HEK293T (cell line): ENCODE measurements at regions not wholly inside any gene's neighbourhood (a gene's known extent, or its start where the extent isn't known, plus 50 kb on each side); places are given as distances from the start of the nearest gene placed in this dataset.

Experiments
- FOXK2 ChIP-seq: fragments of 450-650 bp; IDR thresholded peaks from 2 replicates; pipeline ENCODE4 v1.6.1; 2016; ENCODE audit warnings: mild to moderate bottlenecking
- FOXM1 ChIP-seq: fragments of 450-650 bp; IDR thresholded peaks from 2 replicates; pipeline ENCODE4 v1.6.1; 2017; ENCODE audit warnings: mild to moderate bottlenecking, borderline replicate concordance
- SP1 ChIP-seq: fragments of 450-650 bp; IDR thresholded peaks from 2 replicates; pipeline ENCODE4 v1.6.1; 2017
- TARDBP ChIP-seq: fragments of 450-650 bp; IDR thresholded peaks from 2 replicates; pipeline ENCODE4 v1.6.1; 2016

DNA sequence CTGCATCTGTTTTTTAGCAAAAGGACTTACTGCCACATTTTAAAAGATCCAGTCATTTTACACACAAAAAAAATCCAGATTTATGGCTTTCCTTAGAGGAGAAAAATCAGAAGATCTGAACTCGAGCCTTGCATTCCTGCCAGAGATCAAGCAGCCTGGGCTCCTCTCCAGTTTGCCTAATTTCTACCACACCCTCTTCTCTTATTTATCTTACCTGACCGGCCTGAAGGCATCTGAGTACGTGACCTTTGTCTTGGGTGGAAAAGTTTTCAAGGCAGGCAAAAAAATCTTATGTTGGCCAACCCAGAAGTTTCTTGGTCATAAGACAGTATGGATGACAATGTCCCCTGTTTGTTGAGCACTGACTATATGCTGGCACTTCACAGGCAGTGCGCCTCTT lies 60.3 kb downstream of the CHRD start:
- TF ChIP-seq TARDBP, result no peak
- no peak for TF ChIP-seq FOXM1
- TF ChIP-seq SP1, result no peak
- TF ChIP-seq FOXK2, result no peak
